Prostate gland (tissue), 2 donors: ENCODE measurements at regions not wholly inside any gene's neighbourhood (a gene's known extent, or its start where the extent isn't known, plus 50 kb on each side); places are given as distances from the start of the nearest gene placed in this dataset.

Source experiments
- DNase-seq: peaks from one replicate; pipeline ENCODE4 v3.0.0-alpha.2; 2019; ENCODE audit warnings: low spot score
- H3K27ac ChIP-seq, 2 donors: fragments of 200-600 bp; sonication (generic); 2 replicates each; pipeline ENCODE4 v1.5.1; 2017 to 2019
- H3K27me3 ChIP-seq: fragments of 200-600 bp; sonication (generic); replicated peaks from 2 replicates; pipeline ENCODE4 v1.5.1; 2019; ENCODE audit not compliant: insufficient read depth
- H3K36me3 ChIP-seq, 2 donors: fragments of 200-600 bp; sonication (generic); 1 replicate in 1 of 2; 2 replicates in 1 of 2; pipeline versions ENCODE4 v1.5.1 to v1.8.1; 2017 to 2019
- H3K4me1 ChIP-seq: fragments of 200-600 bp; sonication (generic); replicated peaks from 2 replicates; pipeline ENCODE4 v1.5.1; 2019
- H3K4me3 ChIP-seq, 2 donors: fragments of 200-600 bp; sonication (generic); 2 replicates each; pipeline ENCODE4 v1.5.1; 2017 to 2019
- H3K9me3 ChIP-seq: fragments of 200-600 bp; sonication (generic); 2 replicates; pipeline ENCODE4 v1.5.1; 2017
- POLR2A ChIP-seq: fragments of 450-650 bp; IDR thresholded peaks from one replicate; pipeline ENCODE4 v1.6.1; 2016; ENCODE audit warnings: antibody characterized with exemption, mild to moderate bottlenecking
- POLR2AphosphoS5 ChIP-seq: sonication (generic); formaldehyde crosslinking; IDR thresholded peaks from one replicate; pipeline ENCODE4 v1.6.1; 2017; ENCODE audit warnings: antibody characterized with exemption
- WGBS: methylation state at CpG from one replicate; pipeline ENCODE4 v1.1.5; 2018; 5-methylcytosine and 5-hydroxymethylcytosine counted together
- intact Hi-C: fragments of 100-400 bp; cut with DNase I; formaldehyde crosslinking; loops from one replicate; pipeline ENCODE4 v1.14.2; 2022
- TF ChIP-seq, protein P1 (sequence below), 4 experiments: fragments of 200-600 bp in 2 of 4; fragments of 450-650 bp in 2 of 4; sonication (generic) in 2 of 4; IDR thresholded peaks; 1 replicate in 3 of 4; 2 replicates in 1 of 4; pipeline ENCODE4 v1.5.1; 2016 to 2019; ENCODE audit warnings: antibody characterized with exemption in 4 of 4, mild to moderate bottlenecking in 2 of 4, moderate library complexity in 2 of 4

DNA sequence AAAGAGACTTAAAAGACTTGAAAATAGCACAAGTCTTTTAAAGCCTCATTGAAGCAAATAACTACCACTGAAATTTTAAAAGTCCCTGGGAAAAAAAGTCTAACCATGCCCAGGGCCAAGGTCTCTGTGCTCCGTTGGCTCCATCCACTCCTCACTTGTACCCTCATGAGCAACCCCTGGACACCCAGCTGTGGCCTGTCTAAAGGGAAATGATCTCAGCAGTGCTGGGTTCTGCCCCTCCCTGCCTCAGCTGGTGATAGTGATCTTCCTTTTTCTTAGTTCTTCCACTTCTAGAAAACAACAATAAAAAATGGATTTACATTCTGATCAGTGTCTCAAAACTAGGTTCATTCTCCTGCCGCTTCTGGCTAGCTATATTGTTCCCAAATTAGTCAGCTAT is 423.5 kb upstream of the ADAMTS5 start:
- Histone ChIP-seq H3K27me3 (no peaks in the 10 kb centered on the region), H3K36me3 (no peaks in the 10 kb centered on the region), H3K27ac (no peak overlapping the region), H3K4me3 (no peak overlapping the region), H3K9me3 (no peaks in the 10 kb centered on the region), H3K4me1 (no peaks in the 10 kb centered on the region)
- no peak for DNase-seq
- intact Hi-C loops, result no loop called here
- WGBS, result 65% methylated on average over 2 of the region's 2 CpGs
- no peak for TF ChIP-seq POLR2AphosphoS5
- TF ChIP-seq, protein P1, sequence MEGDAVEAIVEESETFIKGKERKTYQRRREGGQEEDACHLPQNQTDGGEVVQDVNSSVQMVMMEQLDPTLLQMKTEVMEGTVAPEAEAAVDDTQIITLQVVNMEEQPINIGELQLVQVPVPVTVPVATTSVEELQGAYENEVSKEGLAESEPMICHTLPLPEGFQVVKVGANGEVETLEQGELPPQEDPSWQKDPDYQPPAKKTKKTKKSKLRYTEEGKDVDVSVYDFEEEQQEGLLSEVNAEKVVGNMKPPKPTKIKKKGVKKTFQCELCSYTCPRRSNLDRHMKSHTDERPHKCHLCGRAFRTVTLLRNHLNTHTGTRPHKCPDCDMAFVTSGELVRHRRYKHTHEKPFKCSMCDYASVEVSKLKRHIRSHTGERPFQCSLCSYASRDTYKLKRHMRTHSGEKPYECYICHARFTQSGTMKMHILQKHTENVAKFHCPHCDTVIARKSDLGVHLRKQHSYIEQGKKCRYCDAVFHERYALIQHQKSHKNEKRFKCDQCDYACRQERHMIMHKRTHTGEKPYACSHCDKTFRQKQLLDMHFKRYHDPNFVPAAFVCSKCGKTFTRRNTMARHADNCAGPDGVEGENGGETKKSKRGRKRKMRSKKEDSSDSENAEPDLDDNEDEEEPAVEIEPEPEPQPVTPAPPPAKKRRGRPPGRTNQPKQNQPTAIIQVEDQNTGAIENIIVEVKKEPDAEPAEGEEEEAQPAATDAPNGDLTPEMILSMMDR (IDR thresholded peaks at IDR 0.05), result no peak
- TF ChIP-seq POLR2A, result no peak

DNA sequence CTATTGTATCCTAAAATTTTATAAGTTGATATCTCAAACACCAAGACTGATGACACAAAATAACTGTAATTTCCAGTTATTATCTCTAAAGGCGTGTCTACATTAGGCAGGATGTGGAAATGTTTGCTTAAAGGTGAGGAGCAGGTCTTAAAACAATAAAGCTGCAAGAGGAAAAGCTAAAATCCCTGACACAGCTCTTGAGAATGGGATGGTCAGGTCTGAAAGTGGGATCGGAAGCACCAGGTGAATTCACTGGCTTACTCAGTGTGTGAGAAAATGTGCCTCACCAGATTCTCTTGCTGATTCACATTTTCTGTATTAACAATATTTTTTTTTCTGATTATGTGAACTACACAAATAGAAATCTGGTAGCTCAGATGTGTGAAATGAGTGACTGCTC is 421.9 kb upstream of the ADAMTS5 start:
- WGBS, result 77% methylated on average over 2 of the region's 2 CpGs
- Histone ChIP-seq H3K27me3 (no peaks in the 10 kb centered on the region), H3K27ac (no peak overlapping the region), H3K36me3 (no peaks in the 10 kb centered on the region), H3K9me3 (no peaks in the 10 kb centered on the region), H3K4me1 (no peaks in the 10 kb centered on the region), H3K4me3 (no peak overlapping the region)
- TF ChIP-seq, protein P1 (IDR thresholded peaks at IDR 0.05), result no peak
- TF ChIP-seq POLR2AphosphoS5, result no peak
- no peak for TF ChIP-seq POLR2A
- DNase-seq, result no peak
- intact Hi-C loops, result no loop called here

DNA sequence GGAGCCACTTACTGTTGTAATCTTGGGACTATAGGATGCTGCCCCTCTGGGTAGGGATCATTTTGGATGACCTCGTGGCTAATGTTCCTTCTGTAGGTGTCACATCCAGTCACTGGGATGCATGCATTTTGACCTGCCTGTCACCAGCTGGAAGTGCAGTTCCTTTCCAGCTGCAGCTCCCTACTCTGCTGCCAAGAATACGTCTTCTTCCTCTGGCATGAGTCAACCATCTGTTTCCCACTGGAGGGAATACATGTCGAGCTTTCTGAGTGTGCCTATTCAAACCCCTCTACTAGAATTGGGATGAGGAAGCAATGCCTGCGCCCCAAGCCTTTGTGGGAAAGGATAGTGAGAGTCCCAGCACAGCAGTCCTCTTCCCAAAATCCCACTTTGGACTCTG is 415.5 kb upstream of the ADAMTS5 start:
- H3K4me3 ChIP-seq, result no peak overlapping the region
- H3K4me1 ChIP-seq, result no peaks in the 10 kb centered on the region
- no peak overlapping the region for H3K27ac ChIP-seq
- intact Hi-C loops, result no loop called here
- no peak for DNase-seq
- H3K36me3 ChIP-seq, result no peaks in the 10 kb centered on the region
- H3K9me3 ChIP-seq, result no peaks in the 10 kb centered on the region
- no peaks in the 10 kb centered on the region for H3K27me3 ChIP-seq
- no peak for TF ChIP-seq POLR2AphosphoS5
- TF ChIP-seq, protein P1 (IDR thresholded peaks at IDR 0.05), result no peak
- TF ChIP-seq POLR2A, result no peak
- WGBS, result 77% methylated on average over 4 of the region's 4 CpGs

DNA sequence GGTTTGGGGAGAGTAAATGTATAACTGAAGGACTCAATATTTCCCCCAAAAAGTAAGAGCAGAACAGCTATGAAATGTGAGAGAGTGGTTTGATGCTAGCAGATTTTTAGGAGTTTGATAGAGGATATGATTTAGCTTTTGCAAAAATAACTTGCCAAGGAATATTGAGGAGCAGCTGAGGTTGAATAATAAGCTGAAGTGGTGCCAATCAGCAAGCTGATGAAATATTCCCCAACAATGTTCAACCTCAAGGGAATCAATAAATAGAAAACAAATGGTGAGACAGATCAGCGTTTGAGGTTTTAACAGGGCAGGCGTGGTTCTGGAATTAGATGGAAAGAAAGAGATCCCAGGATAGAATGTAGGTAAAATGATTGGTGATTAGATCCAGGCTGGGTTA is 413.4 kb upstream of the ADAMTS5 start:
- Histone ChIP-seq H3K4me1 (no peaks in the 10 kb centered on the region), H3K36me3 (no peaks in the 10 kb centered on the region), H3K4me3 (no peak overlapping the region), H3K27me3 (no peaks in the 10 kb centered on the region), H3K27ac (no peak overlapping the region), H3K9me3 (no peaks in the 10 kb centered on the region)
- intact Hi-C loops, result no loop called here
- WGBS, result 84% methylated on average over 2 of the region's 2 CpGs
- TF ChIP-seq POLR2AphosphoS5 (no peak), POLR2A (no peak)
- TF ChIP-seq, protein P1 (IDR thresholded peaks at IDR 0.05), result no peak
- DNase-seq, result no peak

DNA sequence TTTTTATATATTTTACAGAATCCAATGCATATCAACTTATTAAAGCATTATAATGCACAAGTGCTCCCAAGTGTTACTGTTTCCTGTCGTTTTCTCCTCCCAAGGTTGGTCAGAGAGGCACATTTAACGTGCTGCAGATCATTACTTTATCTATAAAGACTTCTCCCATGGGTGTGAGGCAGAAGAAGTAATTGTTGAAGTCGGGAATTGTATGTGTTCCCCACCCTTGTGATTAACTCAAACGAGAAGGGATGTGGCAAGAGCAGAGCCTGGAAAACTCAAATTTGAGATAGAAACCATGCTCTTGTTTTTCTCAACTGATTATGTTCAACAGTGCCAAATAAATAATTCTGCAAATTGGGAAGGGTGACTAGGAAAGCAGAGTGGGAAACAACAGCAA is 412.5 kb upstream of the ADAMTS5 start:
- intact Hi-C loops, result no loop called here
- no peaks in the 10 kb centered on the region for H3K27me3 ChIP-seq
- H3K4me1 ChIP-seq, result no peaks in the 10 kb centered on the region
- no peak for DNase-seq
- no peaks in the 10 kb centered on the region for H3K36me3 ChIP-seq
- H3K9me3 ChIP-seq, result no peaks in the 10 kb centered on the region
- no peak overlapping the region for H3K4me3 ChIP-seq
- TF ChIP-seq, protein P1 (IDR thresholded peaks at IDR 0.05), result no peak
- TF ChIP-seq POLR2A (no peak), POLR2AphosphoS5 (no peak)
- WGBS, result 65% methylated on average over 4 of the region's 4 CpGs
- H3K27ac ChIP-seq, result no peak overlapping the region
